ENCODE measurements at regions not wholly inside any gene's neighbourhood (a gene's known extent, or its start where the extent isn't known, plus 50 kb on each side); places are given as distances from the start of the nearest gene placed in this dataset.

DNA sequence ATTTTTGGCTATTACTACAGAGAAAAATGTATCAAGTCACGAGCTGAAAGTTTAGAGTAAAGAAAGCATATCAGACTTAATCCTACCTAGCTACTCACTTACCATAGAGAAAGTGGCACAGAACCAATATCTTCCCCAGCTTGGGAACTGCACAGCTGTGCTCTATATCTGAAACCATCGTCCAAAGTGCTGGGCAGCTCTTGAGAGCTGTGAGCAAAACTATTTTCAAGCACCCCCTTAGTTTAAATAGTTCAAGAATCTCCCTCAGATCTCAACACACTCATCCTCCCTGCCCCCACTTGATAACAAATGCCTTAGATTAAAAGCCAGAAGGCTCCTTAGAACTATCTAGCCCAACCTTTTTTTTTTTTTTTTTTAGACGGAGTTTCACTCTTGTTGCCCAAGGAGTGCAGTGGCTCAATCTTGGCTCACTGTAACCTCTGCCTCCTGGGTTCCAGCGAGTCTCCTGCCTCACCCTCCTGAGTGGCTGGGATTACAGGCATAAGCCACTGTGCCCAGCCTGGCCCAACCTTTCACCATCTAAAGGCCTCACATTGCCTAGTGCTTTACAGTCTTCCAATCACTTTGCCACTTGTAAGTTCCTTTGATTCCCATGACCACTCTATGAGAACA lies 94.2 kb upstream of the APC start:
- no peak overlapping the region for H3K27ac ChIP-seq
- TF ChIP-seq ZFX (IDR thresholded peaks at IDR 0.05; ENCODE audit: borderline replicate concordance), result no peak
- TF ChIP-seq, protein P1, sequence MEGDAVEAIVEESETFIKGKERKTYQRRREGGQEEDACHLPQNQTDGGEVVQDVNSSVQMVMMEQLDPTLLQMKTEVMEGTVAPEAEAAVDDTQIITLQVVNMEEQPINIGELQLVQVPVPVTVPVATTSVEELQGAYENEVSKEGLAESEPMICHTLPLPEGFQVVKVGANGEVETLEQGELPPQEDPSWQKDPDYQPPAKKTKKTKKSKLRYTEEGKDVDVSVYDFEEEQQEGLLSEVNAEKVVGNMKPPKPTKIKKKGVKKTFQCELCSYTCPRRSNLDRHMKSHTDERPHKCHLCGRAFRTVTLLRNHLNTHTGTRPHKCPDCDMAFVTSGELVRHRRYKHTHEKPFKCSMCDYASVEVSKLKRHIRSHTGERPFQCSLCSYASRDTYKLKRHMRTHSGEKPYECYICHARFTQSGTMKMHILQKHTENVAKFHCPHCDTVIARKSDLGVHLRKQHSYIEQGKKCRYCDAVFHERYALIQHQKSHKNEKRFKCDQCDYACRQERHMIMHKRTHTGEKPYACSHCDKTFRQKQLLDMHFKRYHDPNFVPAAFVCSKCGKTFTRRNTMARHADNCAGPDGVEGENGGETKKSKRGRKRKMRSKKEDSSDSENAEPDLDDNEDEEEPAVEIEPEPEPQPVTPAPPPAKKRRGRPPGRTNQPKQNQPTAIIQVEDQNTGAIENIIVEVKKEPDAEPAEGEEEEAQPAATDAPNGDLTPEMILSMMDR (IDR thresholded peaks at IDR 0.05), result no peak

DNA sequence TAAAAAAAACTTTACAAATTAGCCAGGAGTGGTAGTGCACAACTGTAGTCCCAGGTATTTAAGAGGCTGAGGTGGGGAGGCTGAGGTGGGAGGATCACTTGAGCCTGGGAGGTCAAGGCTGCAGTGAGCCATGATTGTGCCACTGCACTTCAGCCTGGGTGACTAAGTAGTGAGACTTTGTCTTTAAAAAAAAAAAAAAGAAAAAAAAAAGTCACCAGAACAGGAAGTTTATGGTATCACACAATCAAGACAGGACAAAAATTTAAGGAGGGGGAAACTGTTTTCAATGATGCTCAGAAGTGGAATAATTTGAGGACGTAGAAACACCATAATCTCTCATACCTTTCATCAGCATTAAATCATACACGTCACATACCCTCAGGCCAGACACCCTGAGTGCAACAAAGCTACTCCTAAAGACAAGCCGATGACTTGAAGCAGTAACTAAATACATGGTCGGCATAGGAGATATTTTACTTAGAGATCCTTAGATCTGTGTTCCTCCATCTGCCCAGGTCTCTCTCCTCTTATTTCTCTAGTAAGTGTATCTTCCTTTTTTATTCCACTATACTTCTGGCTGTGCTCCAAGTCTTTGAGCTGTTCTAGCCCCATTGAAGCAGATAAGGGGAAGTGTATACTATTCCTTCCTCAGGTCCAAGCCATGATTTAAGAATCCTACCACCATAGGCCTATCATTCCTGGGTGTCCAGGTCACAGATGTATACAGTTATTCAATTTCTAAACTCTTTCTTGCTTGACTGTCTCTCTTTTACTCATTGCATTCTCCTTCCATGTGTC lies 91.3 kb upstream of the APC start:
- no peak overlapping the region for H3K27ac ChIP-seq
- no peak for TF ChIP-seq ZFX (IDR thresholded peaks at IDR 0.05; ENCODE audit: borderline replicate concordance)
- TF ChIP-seq, protein P1 (IDR thresholded peaks at IDR 0.05), result no peak

- H3K27ac ChIP-seq, result no peak overlapping the region
- TF ChIP-seq, protein P1 (IDR thresholded peaks at IDR 0.05), result no peak
- no peak for TF ChIP-seq ZFX (IDR thresholded peaks at IDR 0.05; ENCODE audit: borderline replicate concordance)
These were observed 90.3 kb upstream of the APC start for GRCh38 chr5:112647428-112647827.

GRCh38 chr5:112648264-112648663 lies 89.4 kb upstream of the APC start:
- TF ChIP-seq, protein P1 (IDR thresholded peaks at IDR 0.05), result no peak
- no peak overlapping the region for H3K27ac ChIP-seq

- TF ChIP-seq ZFX (IDR thresholded peaks at IDR 0.05; ENCODE audit: borderline replicate concordance), result no peak
- TF ChIP-seq, protein P1 (IDR thresholded peaks at IDR 0.05), result no peak
These were observed 87.8 kb upstream of the APC start for GRCh38 chr5:112649882-112650281.

DNA sequence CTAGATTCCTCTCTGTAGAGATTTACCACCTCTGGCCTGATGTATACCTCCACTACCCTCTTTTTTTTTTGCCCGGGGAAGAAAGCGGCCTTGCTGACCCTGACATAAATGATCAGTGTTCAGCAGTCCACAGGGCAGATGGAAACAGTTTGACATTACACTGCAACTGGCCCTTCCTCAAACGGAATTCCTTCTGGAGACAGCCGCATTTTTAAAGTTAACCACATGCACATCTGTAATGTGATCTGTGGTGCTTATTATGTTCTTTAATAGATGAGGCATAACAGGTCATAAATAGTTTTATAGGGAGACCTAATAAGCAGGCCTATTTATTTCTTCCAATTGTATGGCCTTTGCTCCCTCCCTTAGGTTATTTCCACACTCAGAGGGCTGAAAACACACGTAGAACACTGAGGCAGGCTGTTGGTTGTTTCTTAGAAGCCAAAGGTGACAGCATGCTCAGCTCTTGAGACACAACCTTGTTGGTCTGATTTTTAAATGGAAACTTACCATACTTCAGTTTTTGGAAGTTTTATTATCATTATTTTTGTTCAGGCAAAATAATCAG lies 84.0 kb upstream of the APC start:
- no peak overlapping the region for H3K27ac ChIP-seq
- TF ChIP-seq, protein P1 (IDR thresholded peaks at IDR 0.05), result no peak
- TF ChIP-seq ZFX (IDR thresholded peaks at IDR 0.05; ENCODE audit: borderline replicate concordance), result no peak

More at GRCh38 chr5:112649882-112650281, 87.8 kb upstream of the APC start:
- H3K27ac ChIP-seq, result no peak overlapping the region

GRCh38 chr5:112655513-112655912 lies 82.2 kb upstream of the APC start:
- H3K27ac ChIP-seq, result no peak overlapping the region
- TF ChIP-seq, protein P1 (IDR thresholded peaks at IDR 0.05), result no peak
- no peak for TF ChIP-seq ZFX (IDR thresholded peaks at IDR 0.05; ENCODE audit: borderline replicate concordance)
